CD4-positive, alpha-beta T cell treated with Interleukin-6 at 100 ng/mL for 8 hours (primary cell): ENCODE measurements at regions not wholly inside any gene's neighbourhood (a gene's known extent, or its start where the extent isn't known, plus 50 kb on each side); places are given as distances from the start of the nearest gene placed in this dataset.

Experiments
- DNase-seq: peaks from one replicate; pipeline ENCODE4 v3.0.0-alpha.2; 2020; ENCODE audit warnings: mixed read lengths, low spot score

- no peak for DNase-seq
These were observed 360.8 kb upstream of the MCTP2 start for GRCh38 chr15:93870583-93870982.

- no peak for DNase-seq
These were observed 364.4 kb upstream of the MCTP2 start for GRCh38 chr15:93866948-93867347.

GRCh38 chr15:93866476-93866875 lies 364.9 kb upstream of the MCTP2 start:
- DNase-seq, result no peak

GRCh38 chr15:93865586-93865985 lies 365.8 kb upstream of the MCTP2 start:
- DNase-seq, result no peak

GRCh38 chr15:93862791-93863190 lies 368.6 kb upstream of the MCTP2 start:
- no peak for DNase-seq

- DNase-seq, result no peak
These were observed 369.2 kb upstream of the MCTP2 start for GRCh38 chr15:93861956-93862741.

GRCh38 chr15:93861413-93861812 lies 369.9 kb upstream of the MCTP2 start:
- no peak for DNase-seq

GRCh38 chr15:93860701-93861100 lies 370.7 kb upstream of the MCTP2 start:
- DNase-seq, result no peak

GRCh38 chr15:93859176-93859575 lies 372.2 kb upstream of the MCTP2 start:
- no peak for DNase-seq

GRCh38 chr15:93855181-93855826 lies 376.1 kb upstream of the MCTP2 start:
- DNase-seq, result no peak

- no peak for DNase-seq
These were observed 377.3 kb upstream of the MCTP2 start for GRCh38 chr15:93854088-93854487.

GRCh38 chr15:93852761-93853160 lies 378.6 kb upstream of the MCTP2 start:
- no peak for DNase-seq

GRCh38 chr15:93848490-93848889 lies 382.9 kb upstream of the MCTP2 start:
- DNase-seq, result no peak

- DNase-seq, result no peak
These were observed 383.3 kb upstream of the MCTP2 start for GRCh38 chr15:93848076-93848475.

- no peak for DNase-seq
These were observed 385.2 kb upstream of the MCTP2 start for GRCh38 chr15:93846148-93846547.

- no peak for DNase-seq
These were observed 393.9 kb upstream of the MCTP2 start for GRCh38 chr15:93837450-93837849.

GRCh38 chr15:93835344-93835743 lies 396.0 kb upstream of the MCTP2 start:
- no peak for DNase-seq

GRCh38 chr15:93831641-93832040 lies 399.7 kb upstream of the MCTP2 start:
- no peak for DNase-seq

- DNase-seq, result no peak
These were observed 400.9 kb upstream of the MCTP2 start for GRCh38 chr15:93830221-93831080.

GRCh38 chr15:93829115-93829870 lies 402.1 kb upstream of the MCTP2 start:
- DNase-seq, result no peak

GRCh38 chr15:93826790-93827189 lies 404.6 kb upstream of the MCTP2 start:
- DNase-seq, result no peak

GRCh38 chr15:93826293-93826692 lies 405.1 kb upstream of the MCTP2 start:
- DNase-seq, result no peak
